ENCODE measurements at regions not wholly inside any gene's neighbourhood (a gene's known extent, or its start where the extent isn't known, plus 50 kb on each side); places are given as distances from the start of the nearest gene placed in this dataset.

GRCh38 chr6:133608620-133609019, 280.3 kb upstream of the TCF21 start:
- TF ChIP-seq EZH2 (IDR thresholded peaks at IDR 0.05; ENCODE audit: low read length, unreplicated experiment) (no peak), CTCF (conservative IDR thresholded peaks at IDR 0.05; ENCODE audit: low read depth, low read length) (no peak)

All from PC-3 (cell line).